Thyroid gland (tissue), 4 donors: ENCODE measurements at regions not wholly inside any gene's neighbourhood (a gene's known extent, or its start where the extent isn't known, plus 50 kb on each side); places are given as distances from the start of the nearest gene placed in this dataset.
"Not testable (repeated sequence)": the region's sequence is repeated elsewhere in the genome, so short reads cannot be mapped to it uniquely, and the experiment has no call there.

Experiments
- DNase-seq, 2 donors: peaks; one replicate each; pipeline ENCODE4 v3.0.0-alpha.2; 2019
- H3K27ac ChIP-seq, 3 donors: fragments of 200-600 bp; sonication (generic); 1 replicate in 2 of 3; 2 replicates in 1 of 3; pipeline ENCODE4 v1.5.1; 2016 to 2019; ENCODE audit warnings: mild to moderate bottlenecking in 1 of 3, moderate library complexity in 1 of 3
- H3K27me3 ChIP-seq: fragments of 200-600 bp; sonication (generic); one replicate; pipeline ENCODE4 v1.5.1; 2019
- H3K36me3 ChIP-seq, 2 donors: fragments of 200-600 bp; sonication (generic); one replicate each; pipeline ENCODE4 v1.5.1; 2016 to 2019
- H3K4me1 ChIP-seq, 2 donors: fragments of 200-600 bp; sonication (generic); one replicate each; pipeline ENCODE4 v1.5.1; 2017 to 2019
- H3K4me3 ChIP-seq, 3 donors: fragments of 200-600 bp; sonication (generic); replicated peaks in 1 of 3; 1 replicate in 2 of 3; 2 replicates in 1 of 3; pipeline ENCODE4 v1.5.1; 2016; ENCODE audit warnings: mild to moderate bottlenecking in 1 of 3
- H3K9me3 ChIP-seq: fragments of 200-600 bp; sonication (generic); one replicate; pipeline ENCODE4 v1.5.1; 2017
- CTCF ChIP-seq, 6 experiments: fragments of 200-600 bp in 3 of 6; fragments of 450-650 bp in 3 of 6; sonication (generic) in 3 of 6; IDR thresholded peaks; one replicate each; pipeline ENCODE4 v1.5.1; 2016 to 2019; ENCODE audit warnings: antibody characterized with exemption in 6 of 6, mild to moderate bottlenecking in 2 of 6, inconsistent platforms in 1 of 6, moderate library complexity in 1 of 6
- POLR2A ChIP-seq, 2 donors: fragments of 450-650 bp; IDR thresholded peaks; one replicate each; pipeline ENCODE4 v1.6.1; 2017; ENCODE audit warnings: antibody characterized with exemption in 2 of 2, mild to moderate bottlenecking in 2 of 2, moderate library complexity in 1 of 2
- WGBS, 2 donors: methylation state at CpG; one replicate each; pipeline ENCODE4 v1.1.5; 2017; 5-methylcytosine and 5-hydroxymethylcytosine counted together
- intact Hi-C: fragments of 100-400 bp; cut with DNase I; formaldehyde crosslinking; loops from one replicate; pipeline ENCODE4 v1.15.1; 2023

- TF ChIP-seq CTCF (IDR thresholded peaks at IDR 0.05): no peak
- no peak for TF ChIP-seq POLR2A (IDR thresholded peaks at IDR 0.05)
- no peaks in the 10 kb centered on the region for H3K27me3 ChIP-seq
- intact Hi-C loops: no loop called here
- H3K36me3 ChIP-seq: no peaks in the 10 kb centered on the region
- no peaks in the 10 kb centered on the region for H3K4me1 ChIP-seq
- H3K4me3 ChIP-seq: no peak overlapping the region
- no peak for DNase-seq
- 77 to 79% methylated on average over 4 of the region's 4 CpGs for WGBS, 2 donors
- H3K9me3 ChIP-seq: no peaks in the 10 kb centered on the region
- no peak overlapping the region for H3K27ac ChIP-seq
Measured at GRCh38 chr20:51125780-51126179, 102.9 kb upstream of the KCNG1 start.

- Histone ChIP-seq H3K27me3 (no peaks in the 10 kb centered on the region), H3K36me3 (no peaks in the 10 kb centered on the region), H3K4me1 (no peaks in the 10 kb centered on the region), H3K27ac (no peak overlapping the region), H3K4me3 (no peak overlapping the region), H3K9me3 (no peaks in the 10 kb centered on the region)
- WGBS, 2 donors: 65 to 67% methylated on average over 5 of the region's 5 CpGs
- no peak for DNase-seq
- TF ChIP-seq POLR2A (IDR thresholded peaks at IDR 0.05) (no peak), CTCF (IDR thresholded peaks at IDR 0.05) (no peak)
- intact Hi-C loops: no loop called here
Measured at GRCh38 chr20:51125105-51125504, 102.2 kb upstream of the KCNG1 start.

- H3K27ac ChIP-seq, H3K27me3 ChIP-seq, H3K4me3 ChIP-seq, H3K9me3 ChIP-seq, H3K4me1 ChIP-seq, DNase-seq, H3K36me3 ChIP-seq, intact Hi-C loops: not testable (repeated sequence)
- WGBS, 2 donors: 86 to 90% methylated on average over 1 of the region's 1 CpG
Measured at GRCh38 chr20:51123887-51124286, 101.0 kb upstream of the KCNG1 start.

- no peaks in the 10 kb centered on the region for H3K27me3 ChIP-seq
- no peaks in the 10 kb centered on the region for H3K36me3 ChIP-seq
- TF ChIP-seq CTCF (IDR thresholded peaks at IDR 0.05): no peak
- intact Hi-C loops: no loop called here
- no peak for DNase-seq
- no peak overlapping the region for H3K4me3 ChIP-seq
- no peak overlapping the region for H3K27ac ChIP-seq
- no peaks in the 10 kb centered on the region for H3K9me3 ChIP-seq
- no peaks in the 10 kb centered on the region for H3K4me1 ChIP-seq
- WGBS, 2 donors: 62 to 71% methylated on average over 7 of the region's 7 CpGs
Measured at GRCh38 chr20:51122931-51123658, 100.2 kb upstream of the KCNG1 start.

GRCh38 chr20:51121901-51122412 is 99.0 kb upstream of the KCNG1 start:
- Histone ChIP-seq H3K9me3 (no peaks in the 10 kb centered on the region), H3K36me3 (no peaks in the 10 kb centered on the region), H3K27ac (no peak overlapping the region), H3K4me3 (no peak overlapping the region), H3K27me3 (no peaks in the 10 kb centered on the region), H3K4me1 (no peaks in the 10 kb centered on the region)
- TF ChIP-seq CTCF (IDR thresholded peaks at IDR 0.05) (no peak), POLR2A (IDR thresholded peaks at IDR 0.05) (no peak)
- no peak for DNase-seq
- WGBS, 2 donors: 50 to 52% methylated on average over 3 of the region's 3 CpGs
- intact Hi-C loops: no loop called here
